ENCODE measurements at regions not wholly inside any gene's neighbourhood (a gene's known extent, or its start where the extent isn't known, plus 50 kb on each side); places are given as distances from the start of the nearest gene placed in this dataset.

DNA sequence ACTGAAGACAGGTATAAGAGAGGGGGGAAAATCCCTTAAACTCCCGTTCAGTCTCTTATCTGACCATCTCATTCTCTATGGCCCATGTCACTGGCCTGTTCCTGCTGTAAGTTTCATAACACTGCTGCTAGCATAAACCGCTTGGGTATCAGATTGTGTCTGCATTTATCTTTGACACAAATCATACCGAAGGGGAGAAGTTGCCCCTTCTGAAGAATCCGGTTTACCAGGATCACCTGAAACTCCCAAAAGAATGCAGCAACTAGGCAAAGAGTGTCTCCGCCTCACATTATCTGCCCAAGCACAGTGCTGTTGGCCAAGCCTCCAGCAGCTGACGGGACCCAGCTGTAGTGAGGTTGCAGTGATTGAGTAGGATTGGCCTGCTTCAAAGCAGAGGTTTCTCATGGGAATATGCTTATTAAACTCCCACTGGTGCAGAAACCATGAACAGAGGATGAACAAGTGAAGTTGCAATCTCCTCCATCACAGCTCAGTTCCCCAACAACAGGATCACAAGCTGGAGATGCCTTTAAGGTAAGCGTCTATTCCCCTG, 71.3 kb upstream of the PUDP start:
- no peak for TF ChIP-seq CTCF (IDR thresholded peaks at IDR 0.05; ENCODE audit: low read length)
- no peak for TF ChIP-seq EZH2 (IDR thresholded peaks at IDR 0.05; ENCODE audit: borderline replicate concordance, low read length)
